MM.1S (cell line): ENCODE measurements at regions not wholly inside any gene's neighbourhood (a gene's known extent, or its start where the extent isn't known, plus 50 kb on each side); places are given as distances from the start of the nearest gene placed in this dataset.

Source experiments
- DNase-seq: peaks from one replicate; pipeline ENCODE4 v3.0.0-alpha.2; 2015
- H2AFZ ChIP-seq: fragments of 300-600 bp; sonication (generic); 2 replicates; pipeline ENCODE4 v1.6.0; 2016; ENCODE audit warnings: antibody characterized with exemption, low read length
- H3F3A ChIP-seq: fragments of 300-600 bp; sonication (generic); 2 replicates; pipeline ENCODE4 v1.6.1; 2016; ENCODE audit warnings: mild to moderate bottlenecking, antibody characterized with exemption, low read length, moderate library complexity, mixed read lengths; ENCODE audit not compliant: insufficient read depth
- H3K27ac ChIP-seq: fragments of 300-600 bp; sonication (generic); 2 replicates; pipeline ENCODE4 v1.5.1; 2016; ENCODE audit warnings: mild to moderate bottlenecking, low read length
- H3K27me3 ChIP-seq: fragments of 300-600 bp; sonication (generic); replicated peaks from 2 replicates; pipeline ENCODE4 v1.6.0; 2016; ENCODE audit warnings: low read length; ENCODE audit not compliant: insufficient read depth
- H3K36me3 ChIP-seq: fragments of 300-600 bp; sonication (generic); replicated peaks from 2 replicates; pipeline ENCODE4 v1.6.1; 2016; ENCODE audit warnings: mild to moderate bottlenecking, low read length, mixed read lengths; ENCODE audit not compliant: insufficient read depth
- H3K4me1 ChIP-seq: fragments of 300-600 bp; sonication (generic); 2 replicates; pipeline ENCODE4 v1.6.1; 2016; ENCODE audit warnings: low read length, mixed read lengths
- H3K4me2 ChIP-seq: fragments of 300-600 bp; sonication (generic); 2 replicates; pipeline ENCODE4 v1.6.0; 2016; ENCODE audit warnings: low read depth, low read length
- H3K4me3 ChIP-seq: fragments of 300-600 bp; sonication (generic); 2 replicates; pipeline ENCODE4 v1.5.1; 2016; ENCODE audit warnings: low read length, mixed read lengths
- H3K79me2 ChIP-seq: fragments of 300-600 bp; sonication (generic); 2 replicates; pipeline ENCODE4 v1.6.1; 2016; ENCODE audit warnings: mixed run types, low read length, mixed read lengths
- H3K9ac ChIP-seq: fragments of 300-600 bp; sonication (generic); 2 replicates; pipeline ENCODE4 v1.6.1; 2016; ENCODE audit warnings: low read length, mixed read lengths
- H3K9me2 ChIP-seq: fragments of 300-600 bp; sonication (generic); replicated peaks from 2 replicates; pipeline ENCODE4 v1.6.1; 2016; ENCODE audit warnings: mild to moderate bottlenecking, low read length, mixed read lengths; ENCODE audit not compliant: insufficient read depth
- H3K9me3 ChIP-seq: fragments of 300-600 bp; sonication (generic); replicated peaks from 2 replicates; pipeline ENCODE4 v1.6.1; 2016; ENCODE audit warnings: mild to moderate bottlenecking, low read length, mixed read lengths; ENCODE audit not compliant: insufficient read depth
- H4K20me1 ChIP-seq: fragments of 300-600 bp; sonication (generic); 2 replicates; pipeline ENCODE4 v1.6.1; 2016; ENCODE audit warnings: mild to moderate bottlenecking, low read length, moderate library complexity, mixed read lengths; ENCODE audit not compliant: insufficient read depth
- CTCF ChIP-seq: fragments of 300-600 bp; sonication (generic); IDR thresholded peaks from 2 replicates; pipeline ENCODE4 v1.5.1; 2016; ENCODE audit warnings: antibody characterized with exemption, low read length, mixed read lengths
- EZH2 ChIP-seq: fragments of 300-600 bp; sonication (generic); optimal IDR thresholded peaks from 2 replicates; pipeline ENCODE3; 2017; ENCODE audit warnings: low read depth, mild to moderate bottlenecking, antibody characterized with exemption, low read length, mixed read lengths
- EZH2phosphoT487 ChIP-seq: fragments of 300-600 bp; sonication (generic); IDR thresholded peaks from 2 replicates; pipeline ENCODE4 v1.6.1; 2018; ENCODE audit warnings: antibody characterized with exemption, low read length

- Histone ChIP-seq H3K27me3 (no peaks in the 10 kb centered on the region), H3K9me3 (no peaks in the 10 kb centered on the region), H3K9ac (no peak overlapping the region), H3K27ac (no peak overlapping the region), H3K9me2 (no peaks in the 10 kb centered on the region), H3F3A (no peaks in the 10 kb centered on the region), H3K79me2 (no peaks in the 10 kb centered on the region), H4K20me1 (no peaks in the 10 kb centered on the region), H2AFZ (no peak overlapping the region), H3K4me3 (no peak overlapping the region), H3K36me3 (no peaks in the 10 kb centered on the region), H3K4me1 (no peaks in the 10 kb centered on the region), H3K4me2 (no peak overlapping the region)
- TF ChIP-seq EZH2phosphoT487 (no peak), CTCF (no peak), EZH2 (no peak)
- DNase-seq = no peak
Observed at GRCh38 chr17:71395901-71396300, 724.9 kb upstream of the SOX9 start.

GRCh38 chr17:71396711-71397110, 724.1 kb upstream of the SOX9 start:
- Histone ChIP-seq H3K9me3 (no peaks in the 10 kb centered on the region), H3K27ac (no peak overlapping the region), H3K79me2 (no peaks in the 10 kb centered on the region), H2AFZ (no peak overlapping the region), H3K4me3 (no peak overlapping the region), H3K36me3 (no peaks in the 10 kb centered on the region), H4K20me1 (no peaks in the 10 kb centered on the region), H3F3A (no peaks in the 10 kb centered on the region), H3K4me2 (no peak overlapping the region), H3K27me3 (no peaks in the 10 kb centered on the region), H3K4me1 (no peaks in the 10 kb centered on the region), H3K9me2 (no peaks in the 10 kb centered on the region), H3K9ac (no peak overlapping the region)
- DNase-seq = no peak
- TF ChIP-seq EZH2phosphoT487 (no peak), CTCF (no peak), EZH2 (no peak)

- H4K20me1 ChIP-seq = no peaks in the 10 kb centered on the region
- no peaks in the 10 kb centered on the region for H3F3A ChIP-seq
- H3K4me1 ChIP-seq = no peaks in the 10 kb centered on the region; the same call in 1 of the 2 replicates
- no peak overlapping the region for H3K27ac ChIP-seq
- no peaks in the 10 kb centered on the region for H3K9me3 ChIP-seq
- no peak overlapping the region for H3K4me3 ChIP-seq
- no peak overlapping the region for H2AFZ ChIP-seq
- no peak for TF ChIP-seq CTCF
- no peak for TF ChIP-seq EZH2
- TF ChIP-seq EZH2phosphoT487 = no peak
- no peaks in the 10 kb centered on the region for H3K27me3 ChIP-seq
- H3K4me2 ChIP-seq = no peak overlapping the region
- no peaks in the 10 kb centered on the region for H3K36me3 ChIP-seq
- H3K79me2 ChIP-seq = no peaks in the 10 kb centered on the region
- no peak for DNase-seq
- no peaks in the 10 kb centered on the region for H3K9me2 ChIP-seq
- no peak overlapping the region for H3K9ac ChIP-seq
Observed at GRCh38 chr17:71398025-71398424, 722.8 kb upstream of the SOX9 start.
